ENCODE measurements at regions not wholly inside any gene's neighbourhood (a gene's known extent, or its start where the extent isn't known, plus 50 kb on each side); places are given as distances from the start of the nearest gene placed in this dataset.

DNA sequence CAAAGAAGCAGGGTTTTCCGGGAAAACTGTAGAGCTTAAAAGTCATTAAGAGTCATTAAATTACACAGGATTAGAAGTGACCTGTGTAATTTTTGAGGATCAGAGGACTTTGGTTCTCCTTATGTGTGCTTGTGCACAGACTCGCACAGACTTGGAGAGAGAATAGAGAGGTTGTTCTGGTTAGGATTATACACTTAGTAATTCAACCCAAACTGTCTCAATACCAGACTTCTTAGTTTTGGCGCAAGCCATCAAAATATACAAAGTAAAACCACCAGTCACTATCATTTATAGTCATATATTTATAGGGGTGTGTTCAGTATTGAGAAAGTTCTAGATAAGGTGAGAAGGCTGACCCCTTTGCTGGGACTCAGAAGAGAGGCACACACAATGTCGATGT lies 112.3 kb downstream of the HLX start:
- no TSS peak for BruUV-seq (replicated peaks)
- H3K4me2 ChIP-seq (ENCODE audit: insufficient read depth, low read length) = no peak overlapping the region
- no peaks in the 10 kb centered on the region for H3K9me1 ChIP-seq (replicated peaks; ENCODE audit: control insufficient read depth, extremely low read depth, insufficient read depth, low read length)
- H3K4me1 ChIP-seq (ENCODE audit: control insufficient read depth, extremely low read depth, insufficient read depth, low read length) = peaks cover 15% of the 10 kb centered on the region
- H3K27ac ChIP-seq (ENCODE audit: insufficient read depth, low read depth, low read length) = no peak overlapping the region
- ChIA-PET POLR2A (no interaction called here), CTCF (interaction anchor here (1.1 to 3.5 kb wide), 6 partner anchors 41 to 212 kb away, joined by 3 to 22 read pairs (median 6); no protein-coding TSS in a partner anchor)
- no peak overlapping the region for H2AFZ ChIP-seq (ENCODE audit: low read depth, low read length)
- intact Hi-C loops (cut with micrococcal nuclease) = loop anchor here (1.0 to 5.0 kb wide), 4 partner anchors 41 to 447 kb away; no protein-coding TSS in a partner anchor
- no peaks in the 10 kb centered on the region for H3K36me3 ChIP-seq (ENCODE audit: control insufficient read depth in 2 of 2, extremely low read depth in 1 of 2, insufficient read depth in 2 of 2, low read length in 2 of 2)
- dilution Hi-C loops (cut with MboI; ENCODE audit: extremely low pct_ligation_motif_present, low sequenced_read_pairs) = no loop called here
- H3K9me3 ChIP-seq (replicated peaks; ENCODE audit: control insufficient read depth, insufficient read depth, low read length) = no peaks in the 10 kb centered on the region
- FAIRE-seq = no peak
- TF ChIP-seq MYC (IDR thresholded peaks at IDR 0.05; ENCODE audit: low read depth, low read length) (no peak), FOS (IDR thresholded peaks at IDR 0.05; ENCODE audit: borderline replicate concordance, insufficient read depth, low read length) (no peak), GATA2 (IDR thresholded peaks at IDR 0.05; ENCODE audit: insufficient read depth, insufficient read length, low read depth, low read length) (no peak), POLR2AphosphoS5 (IDR thresholded peaks at IDR 0.05; ENCODE audit: insufficient read depth, low read depth, low read length) (no peak), EZH2 (IDR thresholded peaks at IDR 0.05; ENCODE audit: borderline replicate concordance, low read depth, low read length, severe bottlenecking) (no peak), JUN (IDR thresholded peaks at IDR 0.05; ENCODE audit: borderline replicate concordance, insufficient read depth, insufficient read length, low read depth) (no peak), POLR2A (IDR thresholded peaks at IDR 0.05; ENCODE audit: low read depth, low read length) (no peak)
- TF ChIP-seq, protein P1, sequence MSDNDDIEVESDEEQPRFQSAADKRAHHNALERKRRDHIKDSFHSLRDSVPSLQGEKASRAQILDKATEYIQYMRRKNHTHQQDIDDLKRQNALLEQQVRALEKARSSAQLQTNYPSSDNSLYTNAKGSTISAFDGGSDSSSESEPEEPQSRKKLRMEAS (IDR thresholded peaks at IDR 0.05; ENCODE audit: insufficient read depth, insufficient read length) = no peak
- TF ChIP-seq, protein P2, sequence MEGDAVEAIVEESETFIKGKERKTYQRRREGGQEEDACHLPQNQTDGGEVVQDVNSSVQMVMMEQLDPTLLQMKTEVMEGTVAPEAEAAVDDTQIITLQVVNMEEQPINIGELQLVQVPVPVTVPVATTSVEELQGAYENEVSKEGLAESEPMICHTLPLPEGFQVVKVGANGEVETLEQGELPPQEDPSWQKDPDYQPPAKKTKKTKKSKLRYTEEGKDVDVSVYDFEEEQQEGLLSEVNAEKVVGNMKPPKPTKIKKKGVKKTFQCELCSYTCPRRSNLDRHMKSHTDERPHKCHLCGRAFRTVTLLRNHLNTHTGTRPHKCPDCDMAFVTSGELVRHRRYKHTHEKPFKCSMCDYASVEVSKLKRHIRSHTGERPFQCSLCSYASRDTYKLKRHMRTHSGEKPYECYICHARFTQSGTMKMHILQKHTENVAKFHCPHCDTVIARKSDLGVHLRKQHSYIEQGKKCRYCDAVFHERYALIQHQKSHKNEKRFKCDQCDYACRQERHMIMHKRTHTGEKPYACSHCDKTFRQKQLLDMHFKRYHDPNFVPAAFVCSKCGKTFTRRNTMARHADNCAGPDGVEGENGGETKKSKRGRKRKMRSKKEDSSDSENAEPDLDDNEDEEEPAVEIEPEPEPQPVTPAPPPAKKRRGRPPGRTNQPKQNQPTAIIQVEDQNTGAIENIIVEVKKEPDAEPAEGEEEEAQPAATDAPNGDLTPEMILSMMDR (IDR thresholded peaks at IDR 0.05; ENCODE audit: extremely low read depth in 1 of 2, insufficient read depth in 1 of 2, low read depth in 1 of 2, low read length in 2 of 2) = no peak
- no peak overlapping the region for H3K4me3 ChIP-seq (replicated peaks in 1 of 3; ENCODE audit: insufficient read depth in 1 of 3, low read depth in 1 of 3, low read length in 3 of 3)
- H3K79me2 ChIP-seq (ENCODE audit: control insufficient read depth, insufficient read depth, low read length) = no peaks in the 10 kb centered on the region
- H3K27me3 ChIP-seq (ENCODE audit: control insufficient read depth in 2 of 2, insufficient read depth in 2 of 2, low read length in 2 of 2) = no peaks in the 10 kb centered on the region
- no peak for DNase-seq (ENCODE audit: low read depth, low spot score)
- no peaks in the 10 kb centered on the region for H4K20me1 ChIP-seq (replicated peaks; ENCODE audit: control insufficient read depth, extremely low read depth, insufficient read depth, low read length)
- no peak overlapping the region for H3K9ac ChIP-seq (replicated peaks; ENCODE audit: extremely low read depth, insufficient read depth, low read length)
